CD14-positive monocyte (primary cell): ENCODE measurements at regions not wholly inside any gene's neighbourhood (a gene's known extent, or its start where the extent isn't known, plus 50 kb on each side); places are given as distances from the start of the nearest gene placed in this dataset.
"Not testable (repeated sequence)": the region's sequence is repeated elsewhere in the genome, so short reads cannot be mapped to it uniquely, and the experiment has no call there.

ENCODE experiments used
- DNase-seq, 3 donors: peaks; one replicate each; pipeline ENCODE4 v3.0.0-alpha.2; 2011 to 2022
- H2AFZ ChIP-seq: 2 replicates; pipeline ENCODE4 v1.6.0; 2012; ENCODE audit warnings: mild to moderate bottlenecking, low read depth, low read length, inconsistent platforms; ENCODE audit not compliant: insufficient read depth, poor library complexity, severe bottlenecking
- H3K27ac ChIP-seq, 2 donors: 1 replicate in 1 of 2; 2 replicates in 1 of 2; pipeline ENCODE4 v1.5.1; 2012 to 2013; ENCODE audit warnings: low read length in 2 of 2, control low read depth in 1 of 2, inconsistent platforms in 1 of 2, low read depth in 1 of 2, mild to moderate bottlenecking in 1 of 2
- H3K27me3 ChIP-seq, 2 donors: one replicate each; pipeline versions ENCODE4 v1.6.0 to v1.6.1; 2011 to 2013; ENCODE audit warnings: low read length in 2 of 2; ENCODE audit not compliant: control insufficient read depth in 2 of 2, insufficient read depth in 2 of 2
- H3K36me3 ChIP-seq, 2 donors: replicated peaks in 1 of 2; 1 replicate in 1 of 2; 2 replicates in 1 of 2; pipeline versions ENCODE4 v1.5.1 to v1.6.1; 2012 to 2013; ENCODE audit warnings: low read length in 2 of 2, control low read depth in 1 of 2, inconsistent platforms in 1 of 2, mild to moderate bottlenecking in 1 of 2; ENCODE audit not compliant: insufficient read depth in 2 of 2, control insufficient read depth in 1 of 2
- H3K4me1 ChIP-seq, 2 donors: 1 replicate in 1 of 2; 2 replicates in 1 of 2; pipeline versions ENCODE4 v1.5.1 to v1.6.1; 2012 to 2013; ENCODE audit warnings: low read length in 2 of 2, control low read depth in 1 of 2, inconsistent platforms in 1 of 2, mild to moderate bottlenecking in 1 of 2, moderate library complexity in 1 of 2; ENCODE audit not compliant: insufficient read depth in 2 of 2, control insufficient read depth in 1 of 2
- H3K4me2 ChIP-seq: replicated peaks from 2 replicates; pipeline ENCODE3; 2012; ENCODE audit warnings: low read length, moderate library complexity, mild to moderate bottlenecking; ENCODE audit not compliant: poor library complexity, severe bottlenecking; ENCODE audit errors: extremely low read depth
- H3K4me3 ChIP-seq, 3 experiments: fragments of 200-600 bp in 1 of 3; sonication (generic) in 1 of 3; replicated peaks in 1 of 3; 1 replicate in 2 of 3; 2 replicates in 1 of 3; pipeline ENCODE4 v1.5.1; 2011 to 2013; ENCODE audit warnings: low read length in 3 of 3, mild to moderate bottlenecking in 3 of 3, control low read depth in 2 of 3, low read depth in 2 of 3, inconsistent platforms in 1 of 3, moderate library complexity in 1 of 3
- H3K79me2 ChIP-seq: 2 replicates; pipeline ENCODE4 v1.6.0; 2012; ENCODE audit warnings: mild to moderate bottlenecking, control low read depth, inconsistent platforms, low read length, moderate library complexity; ENCODE audit not compliant: insufficient read depth
- H3K9ac ChIP-seq: 2 replicates; pipeline ENCODE4 v1.6.0; 2017; ENCODE audit warnings: low read length, mild to moderate bottlenecking; ENCODE audit not compliant: insufficient read depth, poor library complexity, severe bottlenecking
- H3K9me3 ChIP-seq, 2 donors: replicated peaks in 1 of 2; 1 replicate in 1 of 2; 2 replicates in 1 of 2; pipeline versions ENCODE4 v1.5.1 to v1.6.1; 2012 to 2013; ENCODE audit warnings: low read length in 2 of 2, control low read depth in 1 of 2; ENCODE audit not compliant: control insufficient read depth in 1 of 2, insufficient read depth in 1 of 2
- H4K20me1 ChIP-seq: 2 replicates; pipeline ENCODE4 v1.6.0; 2012; ENCODE audit warnings: mild to moderate bottlenecking, low read length, control low read depth, moderate library complexity; ENCODE audit not compliant: insufficient read depth
- H3K27ac Mint-ChIP-seq, 7 donors: one replicate each; pipeline ENCODE4 v1.8.0; 2020; ENCODE audit warnings: mild to moderate bottlenecking in 7 of 7, mixed read lengths in 7 of 7, moderate library complexity in 6 of 7, inconsistent platforms in 2 of 7
- H3K27me3 Mint-ChIP-seq, 3 donors: one replicate each; pipeline ENCODE4 v1.8.0; 2021 to 2022; ENCODE audit warnings: low read depth in 3 of 3, mild to moderate bottlenecking in 3 of 3, mixed read lengths in 3 of 3, moderate library complexity in 3 of 3, inconsistent platforms in 1 of 3
- H3K36me3 Mint-ChIP-seq, 2 donors: one replicate each; pipeline ENCODE4 v1.8.0; 2020; ENCODE audit warnings: mixed read lengths in 2 of 2, inconsistent platforms in 1 of 2, mild to moderate bottlenecking in 1 of 2
- H3K4me1 Mint-ChIP-seq: one replicate; pipeline ENCODE4 v1.8.0; 2020; ENCODE audit warnings: mild to moderate bottlenecking, mixed read lengths
- H3K4me3 Mint-ChIP-seq, 2 donors: one replicate each; pipeline ENCODE4 v1.8.0; 2020; ENCODE audit warnings: mild to moderate bottlenecking in 2 of 2, mixed read lengths in 2 of 2, moderate library complexity in 1 of 2
- H3K9me3 Mint-ChIP-seq, 7 donors: one replicate each; pipeline ENCODE4 v1.8.0; 2020 to 2022; ENCODE audit warnings: mixed read lengths in 7 of 7, mild to moderate bottlenecking in 6 of 7, moderate library complexity in 6 of 7, inconsistent platforms in 2 of 7
- WGBS: methylation state at CpG from one replicate; pipeline ENCODE4 v1.1.5; 2013; ENCODE audit warnings: missing lambda C conversion rate; ENCODE audit not compliant: insufficient coverage; 5-methylcytosine and 5-hydroxymethylcytosine counted together
- intact Hi-C, 2 donors: fragments of 100-400 bp; cut with micrococcal nuclease; formaldehyde crosslinking; loops; one replicate each; pipeline versions ENCODE4 v1.15.0 to v1.15.1; 2023

GRCh38 chr2:95725191-95725590, 133.4 kb downstream of the TRIM43 start:
- not testable (repeated sequence) for DNase-seq

GRCh38 chr2:95725677-95726076, 133.9 kb downstream of the TRIM43 start:
- H3K4me2 ChIP-seq, H3K36me3 ChIP-seq, H3K27me3 ChIP-seq, intact Hi-C loops, H3K9ac ChIP-seq, H3K4me3 Mint-ChIP-seq, H3K4me1 ChIP-seq, H3K9me3 Mint-ChIP-seq, H3K36me3 Mint-ChIP-seq, H3K27ac Mint-ChIP-seq, H3K79me2 ChIP-seq, H2AFZ ChIP-seq, H4K20me1 ChIP-seq, H3K9me3 ChIP-seq, H3K4me3 ChIP-seq, H3K27me3 Mint-ChIP-seq, H3K4me1 Mint-ChIP-seq, H3K27ac ChIP-seq: not testable (repeated sequence)
- peak in 1 of 3 donors; percentile 17 for DNase-seq
- no CpG with 5 or more reads among the region's 1 CpG for WGBS

More at GRCh38 chr2:95725191-95725590, 133.4 kb downstream of the TRIM43 start:
- H3K79me2 ChIP-seq, H3K27ac Mint-ChIP-seq, H3K27me3 Mint-ChIP-seq, H2AFZ ChIP-seq, H3K4me3 Mint-ChIP-seq, H3K9me3 ChIP-seq, H3K36me3 ChIP-seq, H3K4me1 Mint-ChIP-seq, H3K9ac ChIP-seq, H3K4me1 ChIP-seq, H3K27me3 ChIP-seq, H3K4me3 ChIP-seq, H3K9me3 Mint-ChIP-seq, H4K20me1 ChIP-seq, H3K36me3 Mint-ChIP-seq, H3K4me2 ChIP-seq, H3K27ac ChIP-seq, intact Hi-C loops: not testable (repeated sequence)
- WGBS: no CpG with 5 or more reads among the region's 2 CpGs

GRCh38 chr2:95727420-95727819, 135.6 kb downstream of the TRIM43 start:
- H3K27ac ChIP-seq, H3K79me2 ChIP-seq, H3K4me3 Mint-ChIP-seq, H2AFZ ChIP-seq, H3K4me3 ChIP-seq, H3K36me3 Mint-ChIP-seq, intact Hi-C loops, H3K4me2 ChIP-seq, H3K4me1 Mint-ChIP-seq, H3K9me3 Mint-ChIP-seq, H3K4me1 ChIP-seq, H4K20me1 ChIP-seq, H3K27ac Mint-ChIP-seq, H3K9ac ChIP-seq, H3K36me3 ChIP-seq, H3K27me3 ChIP-seq, DNase-seq, H3K9me3 ChIP-seq: not testable (repeated sequence)
- WGBS: 89% methylated on average over 2 of the region's 5 CpGs
- peaks cover 4 to 11% (median 4%) of the 10 kb centered on the region in 3 donors for H3K27me3 Mint-ChIP-seq
